ENCODE measurements at regions not wholly inside any gene's neighbourhood (a gene's known extent, or its start where the extent isn't known, plus 50 kb on each side); places are given as distances from the start of the nearest gene placed in this dataset.

- ATAC-seq (ENCODE audit: low read depth) = no peak
- Histone ChIP-seq H3K27me3 (replicated peaks in 1 of 4; ENCODE audit: control extremely low read depth in 1 of 4, control insufficient read depth in 3 of 4, insufficient read depth in 4 of 4, low read length in 3 of 4) (no peaks in the 10 kb centered on the region), H3K79me2 (ENCODE audit: control insufficient read depth, insufficient read depth, low read length) (no peaks in the 10 kb centered on the region), H3K36me3 (replicated peaks in 1 of 2; ENCODE audit: control extremely low read depth in 1 of 2, control insufficient read depth in 1 of 2, extremely low read depth in 1 of 2, insufficient read depth in 2 of 2, low read length in 1 of 2) (no peaks in the 10 kb centered on the region), H3K4me3 (ENCODE audit: control extremely low read depth in 1 of 5, extremely low read depth in 1 of 5, insufficient read depth in 1 of 5, low read depth in 2 of 5, low read length in 4 of 5) (no peak overlapping the region), H3K4me2 (replicated peaks; ENCODE audit: low read depth, low read length, poor library complexity, severe bottlenecking) (no peak overlapping the region), H3K27ac (ENCODE audit: low read length in 2 of 2) (no peak overlapping the region), H3K4me1 (ENCODE audit: control insufficient read depth in 2 of 2, insufficient read depth in 2 of 2, low read length in 2 of 2) (no peaks in the 10 kb centered on the region), H2AFZ (ENCODE audit: insufficient read depth, low read depth, low read length, poor library complexity, severe bottlenecking) (no peak overlapping the region), H3K9ac (ENCODE audit: low read length) (no peak overlapping the region), H3K9me3 (ENCODE audit: control extremely low read depth in 1 of 3, control insufficient read depth in 2 of 3, insufficient read depth in 1 of 3, low read length in 2 of 3) (no peaks in the 10 kb centered on the region), H4K20me1 (ENCODE audit: control insufficient read depth, insufficient read depth, low read length, poor library complexity, severe bottlenecking) (no peaks in the 10 kb centered on the region)
- Mint-ChIP-seq H3K27me3 (peaks cover 7% of the 10 kb centered on the region), H3K4me1 (no peaks in the 10 kb centered on the region), H3K27ac (no peak overlapping the region), H3K9me3 (ENCODE audit: insufficient read depth) (no peaks in the 10 kb centered on the region), H3K4me3 (no peak overlapping the region)
- intact Hi-C loops (cut with micrococcal nuclease) = no loop called here
- POLR2A ChIA-PET = no interaction called here
- CTCF ChIA-PET = no interaction called here
- DNase-seq = no peak
- no peak for TF ChIP-seq EZH2 (IDR thresholded peaks at IDR 0.05; ENCODE audit: borderline replicate concordance, insufficient read depth, low read depth, low read length, poor library complexity, severe bottlenecking)
- WGBS (ENCODE audit: insufficient coverage) = no CpG with 5 or more reads among the region's 2 CpGs
These were observed 180.2 kb upstream of the N4BP1 start for GRCh38 chr16:48790151-48790550.

GRCh38 chr16:48788475-48788874 is 178.5 kb upstream of the N4BP1 start:
- Histone ChIP-seq H3K4me2 (replicated peaks; ENCODE audit: low read depth, low read length, poor library complexity, severe bottlenecking) (no peak overlapping the region), H3K9me3 (ENCODE audit: control extremely low read depth in 1 of 3, control insufficient read depth in 2 of 3, insufficient read depth in 1 of 3, low read length in 2 of 3) (no peaks in the 10 kb centered on the region), H3K9ac (ENCODE audit: low read length) (no peak overlapping the region), H3K4me3 (ENCODE audit: control extremely low read depth in 1 of 5, extremely low read depth in 1 of 5, insufficient read depth in 1 of 5, low read depth in 2 of 5, low read length in 4 of 5) (no peak overlapping the region), H3K27me3 (replicated peaks in 1 of 4; ENCODE audit: control extremely low read depth in 1 of 4, control insufficient read depth in 3 of 4, insufficient read depth in 4 of 4, low read length in 3 of 4) (no peaks in the 10 kb centered on the region), H3K79me2 (ENCODE audit: control insufficient read depth, insufficient read depth, low read length) (no peaks in the 10 kb centered on the region), H2AFZ (ENCODE audit: insufficient read depth, low read depth, low read length, poor library complexity, severe bottlenecking) (no peak overlapping the region), H3K4me1 (ENCODE audit: control insufficient read depth in 2 of 2, insufficient read depth in 2 of 2, low read length in 2 of 2) (no peaks in the 10 kb centered on the region), H4K20me1 (ENCODE audit: control insufficient read depth, insufficient read depth, low read length, poor library complexity, severe bottlenecking) (no peaks in the 10 kb centered on the region), H3K27ac (ENCODE audit: low read length in 2 of 2) (no peak overlapping the region), H3K36me3 (replicated peaks in 1 of 2; ENCODE audit: control extremely low read depth in 1 of 2, control insufficient read depth in 1 of 2, extremely low read depth in 1 of 2, insufficient read depth in 2 of 2, low read length in 1 of 2) (no peaks in the 10 kb centered on the region)
- POLR2A ChIA-PET = no interaction called here
- Mint-ChIP-seq H3K27me3 (peaks cover 3% of the 10 kb centered on the region), H3K4me1 (no peaks in the 10 kb centered on the region), H3K4me3 (no peak overlapping the region), H3K27ac (no peak overlapping the region), H3K9me3 (ENCODE audit: insufficient read depth) (no peaks in the 10 kb centered on the region)
- DNase-seq (no peak), ATAC-seq (ENCODE audit: low read depth) (no peak)
- intact Hi-C loops (cut with micrococcal nuclease) = no loop called here
- no peak for TF ChIP-seq CTCF (IDR thresholded peaks at IDR 0.05)
- no peak for TF ChIP-seq EZH2 (IDR thresholded peaks at IDR 0.05; ENCODE audit: borderline replicate concordance, insufficient read depth, low read depth, low read length, poor library complexity, severe bottlenecking)
- WGBS (ENCODE audit: insufficient coverage) = no CpG with 5 or more reads among the region's 3 CpGs
- CTCF ChIA-PET = no interaction called here

All from B cell (primary cell).